Bone marrow (tissue), 2 donors: ENCODE measurements at regions not wholly inside any gene's neighbourhood (a gene's known extent, or its start where the extent isn't known, plus 50 kb on each side); places are given as distances from the start of the nearest gene placed in this dataset.
A peak's percentile ranks its signal among the peaks of the same experiment; 100 is the strongest.

Source experiments
- DNase-seq, 2 donors: peaks; one replicate each; lab custom pipeline; 2025; lab: John Stamatoyannopoulos, UW

- no peak for DNase-seq
Observed at GRCh38 chr6:124877468-124877867, 84.8 kb upstream of the RNF217 start.

GRCh38 chr6:124879110-124879991 is 82.9 kb upstream of the RNF217 start:
- no peak for DNase-seq

GRCh38 chr6:124879992-124880355 is 82.3 kb upstream of the RNF217 start:
- DNase-seq = no peak

- DNase-seq = no peak
Observed at GRCh38 chr6:124881898-124882578, 80.2 kb upstream of the RNF217 start.

GRCh38 chr6:124882579-124883393 is 79.5 kb upstream of the RNF217 start:
- peak in 1 of 2 donors; percentile 21 for DNase-seq

- DNase-seq = no peak
Observed at GRCh38 chr6:124885171-124885570, 77.1 kb upstream of the RNF217 start.

GRCh38 chr6:124887872-124888580 is 74.2 kb upstream of the RNF217 start:
- DNase-seq = no peak

GRCh38 chr6:124888581-124889371 is 73.5 kb upstream of the RNF217 start:
- DNase-seq = peak in 1 of 2 donors; percentile 77

- no peak for DNase-seq
Observed at GRCh38 chr6:124901084-124901483, 61.2 kb upstream of the RNF217 start.

GRCh38 chr6:124903797-124904196 is 58.4 kb upstream of the RNF217 start:
- no peak for DNase-seq

GRCh38 chr6:124907596-124907995 is 54.6 kb upstream of the RNF217 start:
- DNase-seq = no peak
